Transverse colon (tissue), 4 donors: ENCODE measurements at regions not wholly inside any gene's neighbourhood (a gene's known extent, or its start where the extent isn't known, plus 50 kb on each side); places are given as distances from the start of the nearest gene placed in this dataset.

Source experiments
- DNase-seq: peaks from one replicate; pipeline ENCODE4 v3.0.0-alpha.2; 2019
- H3K27ac ChIP-seq, 4 donors: fragments of 200-600 bp; sonication (generic); 2 replicates each; pipeline ENCODE4 v1.5.1; 2016 to 2018; ENCODE audit warnings: inconsistent platforms in 4 of 4
- H3K27me3 ChIP-seq: fragments of 200-600 bp; sonication (generic); 2 replicates; pipeline ENCODE4 v1.5.1; 2017; ENCODE audit warnings: inconsistent platforms
- H3K36me3 ChIP-seq, 4 donors: fragments of 200-600 bp; sonication (generic); 2 replicates each; pipeline ENCODE4 v1.5.1; 2017 to 2019; ENCODE audit warnings: inconsistent platforms in 4 of 4
- H3K4me1 ChIP-seq, 4 donors: fragments of 200-600 bp; sonication (generic); 2 replicates each; pipeline ENCODE4 v1.5.1; 2017 to 2020; ENCODE audit warnings: inconsistent platforms in 4 of 4
- H3K4me3 ChIP-seq, 4 donors: fragments of 200-600 bp; sonication (generic); 1 replicate in 1 of 4; 2 replicates in 3 of 4; pipeline versions ENCODE4 v1.5.1 to v1.6.1; 2017 to 2019; ENCODE audit warnings: inconsistent platforms in 4 of 4
- H3K9me3 ChIP-seq, 2 donors: fragments of 200-600 bp; sonication (generic); 2 replicates each; pipeline ENCODE4 v1.5.1; 2017 to 2019; ENCODE audit warnings: inconsistent platforms in 2 of 2
- EP300 ChIP-seq: sonication (generic); formaldehyde crosslinking; IDR thresholded peaks from one replicate; pipeline ENCODE4 v1.6.1; 2017; ENCODE audit warnings: antibody characterized with exemption, low read depth
- POLR2A ChIP-seq: fragments of 450-650 bp; IDR thresholded peaks from one replicate; pipeline ENCODE4 v1.6.1; 2016; ENCODE audit warnings: antibody characterized with exemption, mild to moderate bottlenecking, moderate library complexity
- POLR2AphosphoS5 ChIP-seq, 3 donors: sonication (generic); formaldehyde crosslinking; IDR thresholded peaks; one replicate each; pipeline ENCODE4 v1.6.1; 2016; ENCODE audit warnings: antibody characterized with exemption in 3 of 3
- WGBS, 2 donors: methylation state at CpG; one replicate each; pipeline ENCODE4 v1.1.5; 2018; ENCODE audit warnings: low coverage in 1 of 2; 5-methylcytosine and 5-hydroxymethylcytosine counted together
- in situ Hi-C, 4 donors: fragments of 200-750 bp; cut with MboI; loops; one replicate each; pipeline versions ENCODE4 v1.15.0 to v1.15.1; 2017; ENCODE audit warnings: low sequenced_read_pairs in 3 of 4, low pct_ligation_motif_present in 1 of 4, low pct_unique_long_range_greater_than_20kb in 1 of 4
- intact Hi-C: fragments of 100-400 bp; cut with DNase I; formaldehyde crosslinking; loops from one replicate; pipeline ENCODE4 v1.15.1; 2023; ENCODE audit warnings: low total_unique reads
- TF ChIP-seq, protein P1 (sequence below), 5 experiments: fragments of 200-600 bp in 3 of 5; fragments of 450-650 bp in 2 of 5; sonication (generic) in 3 of 5; IDR thresholded peaks; 1 replicate in 2 of 5; 2 replicates in 3 of 5; pipeline ENCODE4 v1.5.1; 2016 to 2017; ENCODE audit warnings: antibody characterized with exemption in 5 of 5, inconsistent platforms in 3 of 5, mild to moderate bottlenecking in 2 of 5, moderate library complexity in 1 of 5

DNA sequence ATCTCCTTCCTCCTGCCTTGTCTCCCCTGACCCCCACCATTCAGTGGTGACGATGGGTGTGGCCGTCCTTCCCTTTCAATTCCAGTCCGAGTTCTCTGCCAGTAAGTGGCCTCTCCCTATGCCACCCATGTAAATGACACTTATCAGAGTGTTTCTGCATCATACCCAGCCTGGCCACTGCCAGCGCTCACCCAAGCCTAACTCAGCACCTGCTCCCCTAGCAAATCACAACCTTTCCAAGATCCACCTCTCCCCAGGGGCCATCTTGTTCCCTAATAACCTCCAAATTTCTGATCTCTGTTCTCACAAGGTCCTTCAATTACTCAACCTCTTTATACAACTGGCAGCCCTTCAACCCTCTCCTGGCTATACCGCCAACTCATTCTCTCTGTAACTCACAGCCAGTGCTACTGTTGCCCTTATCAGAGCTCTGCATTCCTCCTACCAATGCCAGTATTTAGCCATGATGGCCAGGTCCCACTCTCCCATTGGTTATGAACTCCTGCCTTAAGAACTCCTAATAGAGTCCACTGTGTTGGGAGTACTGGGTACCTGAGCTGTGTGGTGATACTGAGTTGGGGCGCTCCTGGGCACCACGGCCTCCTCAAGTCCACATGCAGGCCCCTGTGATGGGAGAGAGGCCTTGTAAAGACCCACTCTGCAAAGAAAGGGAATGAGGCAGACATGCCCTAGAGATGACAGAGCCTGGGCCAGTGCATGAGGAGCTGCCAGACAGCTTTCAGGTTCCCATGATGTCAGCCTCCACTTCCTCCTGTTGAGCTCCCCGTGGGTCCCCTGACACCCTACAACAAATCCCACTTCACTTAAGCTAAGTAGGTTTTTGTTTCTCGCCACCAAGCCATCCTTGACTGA lies 187.4 kb upstream of the RREB1 start:
- DNase-seq: no peak
- TF ChIP-seq POLR2AphosphoS5 (IDR thresholded peaks at IDR 0.05) (no peak), EP300 (no peak), POLR2A (no peak)
- TF ChIP-seq, protein P1, sequence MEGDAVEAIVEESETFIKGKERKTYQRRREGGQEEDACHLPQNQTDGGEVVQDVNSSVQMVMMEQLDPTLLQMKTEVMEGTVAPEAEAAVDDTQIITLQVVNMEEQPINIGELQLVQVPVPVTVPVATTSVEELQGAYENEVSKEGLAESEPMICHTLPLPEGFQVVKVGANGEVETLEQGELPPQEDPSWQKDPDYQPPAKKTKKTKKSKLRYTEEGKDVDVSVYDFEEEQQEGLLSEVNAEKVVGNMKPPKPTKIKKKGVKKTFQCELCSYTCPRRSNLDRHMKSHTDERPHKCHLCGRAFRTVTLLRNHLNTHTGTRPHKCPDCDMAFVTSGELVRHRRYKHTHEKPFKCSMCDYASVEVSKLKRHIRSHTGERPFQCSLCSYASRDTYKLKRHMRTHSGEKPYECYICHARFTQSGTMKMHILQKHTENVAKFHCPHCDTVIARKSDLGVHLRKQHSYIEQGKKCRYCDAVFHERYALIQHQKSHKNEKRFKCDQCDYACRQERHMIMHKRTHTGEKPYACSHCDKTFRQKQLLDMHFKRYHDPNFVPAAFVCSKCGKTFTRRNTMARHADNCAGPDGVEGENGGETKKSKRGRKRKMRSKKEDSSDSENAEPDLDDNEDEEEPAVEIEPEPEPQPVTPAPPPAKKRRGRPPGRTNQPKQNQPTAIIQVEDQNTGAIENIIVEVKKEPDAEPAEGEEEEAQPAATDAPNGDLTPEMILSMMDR (IDR thresholded peaks at IDR 0.05): no peak
- H3K4me3 ChIP-seq: no peak overlapping the region
- in situ Hi-C loops (no loop called here), intact Hi-C loops (no loop called here)
- H3K9me3 ChIP-seq: no peaks in the 10 kb centered on the region
- peaks cover 9 to 15% (median 11%) of the 10 kb centered on the region in 4 donors for H3K4me1 ChIP-seq
- H3K36me3 ChIP-seq: no peaks in the 10 kb centered on the region
- no peak overlapping the region for H3K27ac ChIP-seq
- H3K27me3 ChIP-seq: no peaks in the 10 kb centered on the region
- 72 to 81% methylated on average over 3 to 9 of the region's 9 CpGs for WGBS, 2 donors

- no peak for DNase-seq
- no peak for TF ChIP-seq POLR2AphosphoS5 (IDR thresholded peaks at IDR 0.05)
- TF ChIP-seq, protein P1 (IDR thresholded peaks at IDR 0.05): no peak
- TF ChIP-seq EP300: no peak
- TF ChIP-seq POLR2A: no peak
- Histone ChIP-seq H3K9me3 (no peaks in the 10 kb centered on the region), H3K4me1 (peaks cover 7 to 9% (median 9%) of the 10 kb centered on the region in 4 donors), H3K36me3 (no peaks in the 10 kb centered on the region), H3K27ac (no peak overlapping the region), H3K27me3 (no peaks in the 10 kb centered on the region), H3K4me3 (no peak overlapping the region)
- in situ Hi-C loops (no loop called here), intact Hi-C loops (no loop called here)
- WGBS, 2 donors: 86 to 90% methylated on average over 2 to 7 of the region's 7 CpGs
Observed at GRCh38 chr6:6920987-6921313, 186.8 kb upstream of the RREB1 start.

DNA sequence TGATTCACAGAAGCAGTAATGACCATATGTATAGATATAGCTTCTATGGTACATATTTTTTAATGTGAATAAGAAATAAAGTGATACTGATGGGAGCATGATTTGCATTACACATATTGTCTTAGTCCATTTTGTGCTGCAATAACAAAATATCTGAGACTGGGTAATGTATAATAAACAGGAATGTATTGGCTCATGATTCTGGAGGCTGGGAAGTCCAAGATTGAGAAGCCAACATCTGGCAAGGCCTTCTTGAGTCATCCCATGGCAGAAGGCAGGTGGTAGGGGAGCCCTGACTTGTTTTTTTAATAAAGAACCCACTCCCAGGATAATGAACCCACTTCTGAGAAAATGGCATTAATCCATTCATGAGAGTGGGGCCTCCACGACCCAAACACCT lies 185.6 kb upstream of the RREB1 start:
- Histone ChIP-seq H3K4me3 (no peak overlapping the region), H3K4me1 (no peaks in the 10 kb centered on the region), H3K9me3 (no peaks in the 10 kb centered on the region), H3K27me3 (no peaks in the 10 kb centered on the region), H3K36me3 (no peaks in the 10 kb centered on the region), H3K27ac (no peak overlapping the region)
- 75% methylated on average over 1 of the region's 1 CpG; no CpG with 5 or more reads in 1 of the 2 donors for WGBS, 2 donors
- in situ Hi-C loops (no loop called here), intact Hi-C loops (no loop called here)
- no peak for DNase-seq
- no peak for TF ChIP-seq POLR2A
- TF ChIP-seq, protein P1 (IDR thresholded peaks at IDR 0.05): no peak
- TF ChIP-seq POLR2AphosphoS5 (IDR thresholded peaks at IDR 0.05): no peak
- TF ChIP-seq EP300: no peak

GRCh38 chr6:6923605-6924004 lies 184.2 kb upstream of the RREB1 start:
- in situ Hi-C loops: no loop called here
- H3K27me3 ChIP-seq: no peaks in the 10 kb centered on the region
- no peaks in the 10 kb centered on the region for H3K4me1 ChIP-seq
- DNase-seq: no peak
- no peaks in the 10 kb centered on the region for H3K9me3 ChIP-seq
- no peak overlapping the region for H3K27ac ChIP-seq
- H3K36me3 ChIP-seq: no peaks in the 10 kb centered on the region
- intact Hi-C loops: no loop called here
- TF ChIP-seq POLR2A (no peak), EP300 (no peak), POLR2AphosphoS5 (IDR thresholded peaks at IDR 0.05) (no peak)
- TF ChIP-seq, protein P1 (IDR thresholded peaks at IDR 0.05): no peak
- H3K4me3 ChIP-seq: no peak overlapping the region
- 55 to 78% methylated on average over 4 to 5 of the region's 5 CpGs for WGBS, 2 donors
